ENCODE measurements at regions not wholly inside any gene's neighbourhood (a gene's known extent, or its start where the extent isn't known, plus 50 kb on each side); places are given as distances from the start of the nearest gene placed in this dataset.

DNA sequence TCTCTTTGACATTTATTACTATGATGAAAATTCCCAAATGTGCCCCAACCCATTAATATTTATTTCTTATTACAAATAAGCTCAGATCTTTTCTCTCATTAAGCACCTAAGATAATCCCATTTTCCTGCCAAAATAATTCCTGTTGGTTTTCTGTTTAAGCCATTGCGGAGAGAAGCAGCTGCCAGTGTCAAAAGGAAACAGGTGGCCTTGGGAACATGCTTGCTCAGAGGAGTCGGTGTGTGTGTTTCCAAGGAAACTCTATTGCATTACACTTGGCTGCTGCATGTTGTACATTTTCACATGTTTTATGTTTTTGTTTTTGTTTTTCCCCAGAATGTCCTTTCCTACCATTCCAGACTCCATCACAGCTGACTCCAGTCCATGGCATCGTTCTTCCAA lies 56.4 kb downstream of the CD24 start:
- DNase-seq (ENCODE audit: low spot score), result no peak

DNA sequence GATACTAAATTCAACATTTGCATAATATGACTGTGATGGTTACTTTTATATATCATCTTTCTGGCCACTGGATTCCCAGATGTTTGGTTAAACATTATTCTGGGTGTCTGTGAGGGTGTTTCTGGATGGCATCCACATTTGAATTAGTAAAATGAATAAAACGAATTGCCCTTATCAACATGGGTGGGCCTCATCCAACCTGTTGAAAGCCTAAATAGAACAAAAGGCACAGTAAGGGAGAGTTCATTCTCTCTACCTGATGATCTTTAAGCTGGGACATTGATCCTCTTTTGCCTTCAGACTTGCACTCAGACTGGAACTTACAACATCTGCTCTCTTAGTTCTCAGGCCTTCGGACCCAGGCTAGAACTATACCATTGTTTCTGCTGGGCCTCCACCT lies 57.6 kb downstream of the CD24 start:
- no peak for DNase-seq (ENCODE audit: low spot score)

DNA sequence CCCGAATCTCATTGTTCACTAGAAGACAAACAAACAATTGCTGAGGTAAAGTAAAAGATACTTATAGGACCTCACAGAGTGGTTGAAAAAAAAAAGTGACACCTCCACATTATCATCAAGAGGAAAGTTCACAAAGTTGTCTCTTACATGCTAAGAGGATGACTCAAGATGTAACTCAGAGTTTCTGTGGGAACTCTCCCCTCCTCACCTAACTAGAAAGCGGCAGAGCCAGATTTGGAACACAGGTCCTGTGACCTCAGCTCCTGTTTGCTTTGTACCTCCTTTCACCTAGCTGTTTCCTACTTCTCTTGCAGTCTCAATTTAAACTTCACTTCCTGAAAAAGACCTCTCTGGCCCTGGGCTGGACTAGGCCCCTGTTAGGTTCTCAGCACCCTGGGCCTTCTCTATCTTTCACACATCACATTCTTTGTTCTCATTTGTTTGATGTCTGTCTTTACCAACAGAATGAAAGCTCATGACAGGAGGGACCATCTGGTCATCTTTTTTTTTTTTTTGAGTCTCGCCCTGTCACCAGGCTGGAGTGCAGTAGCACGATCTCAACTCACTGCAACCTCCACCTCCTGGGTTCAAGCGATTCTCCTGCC lies 60.8 kb downstream of the CD24 start:
- no peak for DNase-seq (ENCODE audit: low spot score)

DNA sequence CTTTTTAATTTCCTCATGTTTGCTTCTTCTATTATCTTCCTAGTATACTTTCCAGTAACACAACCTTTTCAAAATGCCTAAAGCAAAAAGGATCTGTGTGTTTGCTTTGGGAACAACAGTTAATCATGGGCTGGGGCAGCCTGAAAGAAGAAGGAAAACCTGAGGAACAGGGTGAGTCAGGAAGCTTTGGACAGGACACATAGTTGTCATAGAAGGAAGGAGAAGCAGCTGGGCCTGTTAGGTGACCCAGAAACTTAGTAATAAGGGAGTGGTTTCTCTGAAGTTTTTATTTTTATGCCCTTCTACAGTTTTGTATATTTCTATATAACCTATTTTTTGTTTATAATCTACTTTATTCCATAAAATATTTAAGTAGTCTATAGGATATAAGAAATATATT lies 61.4 kb downstream of the CD24 start:
- no peak for DNase-seq (ENCODE audit: low spot score)

DNA sequence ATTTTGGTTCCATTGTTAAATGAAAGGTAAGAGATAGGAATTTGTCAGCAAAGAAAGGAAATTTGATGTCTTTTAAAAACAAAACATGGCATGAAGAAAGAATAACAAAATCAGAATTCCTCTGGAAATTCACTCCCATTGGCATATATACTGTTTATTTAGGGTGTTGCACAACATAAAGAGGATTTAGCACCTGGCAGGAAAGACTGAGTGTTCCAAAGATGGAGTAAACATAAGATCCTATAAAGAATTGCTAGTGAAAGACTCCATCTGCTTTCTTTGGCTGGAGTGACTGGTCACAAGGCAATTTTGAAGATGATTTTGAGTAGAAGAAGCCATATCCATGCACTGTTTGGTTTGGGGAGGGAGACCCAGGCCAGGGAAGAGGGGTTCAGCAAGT lies 62.4 kb downstream of the CD24 start:
- no peak for DNase-seq (ENCODE audit: low spot score)

DNA sequence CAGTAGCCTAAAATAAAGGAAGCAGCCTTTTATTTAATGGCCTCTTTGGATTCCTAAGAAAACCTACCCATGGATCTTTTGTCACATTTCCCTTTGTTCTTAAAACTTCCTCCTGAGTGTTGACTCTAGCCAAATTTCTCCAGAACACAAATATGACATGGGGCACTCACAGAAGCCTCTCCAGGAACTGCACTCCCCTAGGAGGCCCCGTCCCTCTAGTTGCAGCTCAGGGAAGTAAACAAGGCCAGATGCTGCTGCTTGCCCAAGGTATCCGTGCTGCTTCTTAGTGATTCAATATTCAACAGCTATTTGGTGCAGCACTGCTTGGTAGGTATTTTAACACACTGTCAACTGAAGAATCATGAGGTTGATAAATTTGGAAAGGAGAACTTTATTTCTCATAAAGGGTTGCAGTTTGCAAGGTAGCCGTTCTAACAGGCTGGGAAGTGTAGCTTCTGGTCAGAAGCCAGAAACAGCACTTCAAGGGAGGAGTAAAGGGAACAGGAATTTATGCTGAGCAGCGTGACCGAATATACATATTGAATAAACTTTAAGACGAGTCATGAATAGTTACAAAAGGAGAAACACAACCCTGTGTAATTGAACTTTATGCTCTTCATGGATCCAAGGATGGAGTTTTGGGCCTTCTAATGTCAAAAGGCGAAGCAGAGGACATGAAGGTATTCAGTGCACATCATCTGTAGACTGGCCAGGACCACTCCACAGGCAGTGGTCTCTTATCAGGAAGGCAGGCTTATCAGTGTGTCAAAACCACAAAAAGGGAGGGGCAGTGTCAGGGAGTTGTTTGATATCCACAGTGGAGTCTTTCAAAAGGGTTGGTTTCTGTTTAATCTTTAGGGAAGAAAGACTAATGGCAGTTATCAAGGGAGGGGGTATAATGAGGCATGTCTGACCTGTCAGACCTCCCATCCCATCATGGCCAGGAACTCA lies 63.3 kb downstream of the CD24 start:
- DNase-seq (ENCODE audit: low spot score), result no peak

DNA sequence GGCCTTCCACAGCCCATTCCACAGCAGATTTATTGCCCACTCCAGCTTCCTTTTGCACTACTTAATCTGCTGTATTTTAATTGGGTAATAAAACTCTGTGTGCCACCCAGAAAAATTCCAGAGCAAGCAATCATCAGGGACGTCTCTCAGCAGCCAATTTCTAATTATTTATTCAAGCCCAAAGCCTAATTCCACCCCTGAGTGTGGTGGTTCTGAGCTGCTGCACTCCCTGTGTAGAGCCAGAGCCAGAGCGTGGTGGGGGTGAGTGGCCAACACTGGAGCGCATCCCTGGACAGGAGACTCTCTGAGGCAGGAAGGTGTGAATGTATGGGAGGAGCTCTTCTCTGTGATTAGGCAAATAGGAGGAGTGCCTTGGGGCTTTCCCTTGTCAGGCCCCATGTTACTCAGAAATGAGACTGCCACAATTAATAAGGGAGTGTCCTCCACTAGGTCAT lies 66.1 kb downstream of the CD24 start:
- DNase-seq (ENCODE audit: low spot score), result no peak

DNA sequence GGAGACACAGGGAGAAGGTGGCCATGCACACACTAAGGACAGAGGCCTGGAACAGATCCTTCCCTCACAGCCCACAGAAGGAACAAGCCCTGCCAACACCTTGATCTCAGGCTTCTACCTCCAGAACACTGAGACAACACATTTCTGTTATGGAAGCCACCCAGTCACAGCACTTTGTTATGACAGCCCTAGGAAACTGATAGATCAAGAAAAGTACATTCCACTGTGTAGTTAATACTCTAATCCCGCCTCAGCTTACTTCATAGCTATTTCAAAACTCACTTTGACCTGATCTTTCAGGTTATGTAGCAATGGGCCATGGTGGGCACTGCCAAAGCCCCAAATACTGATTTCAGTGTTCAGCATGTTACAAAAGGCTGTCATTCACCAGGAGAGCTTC lies 66.8 kb downstream of the CD24 start:
- no peak for DNase-seq (ENCODE audit: low spot score)

DNA sequence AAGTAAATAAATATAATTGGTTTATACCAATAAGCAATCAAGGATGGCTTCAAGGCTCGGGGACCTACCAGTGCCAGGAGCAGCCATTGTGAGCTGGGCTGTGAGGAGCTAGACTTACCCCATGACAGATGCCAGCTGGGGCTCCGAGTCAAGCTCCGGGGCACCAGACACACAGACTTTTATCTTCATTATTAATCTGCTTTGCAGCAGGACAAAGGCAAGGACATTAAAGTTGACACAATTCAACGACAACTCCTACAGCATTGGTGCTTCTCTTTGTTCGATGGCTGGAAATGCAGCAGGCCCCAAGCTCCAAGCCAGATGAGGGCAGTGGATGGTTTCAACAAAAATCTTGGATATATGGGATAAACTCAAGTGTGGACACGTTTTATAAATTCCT lies 68.3 kb downstream of the CD24 start:
- DNase-seq (ENCODE audit: low spot score), result no peak

DNA sequence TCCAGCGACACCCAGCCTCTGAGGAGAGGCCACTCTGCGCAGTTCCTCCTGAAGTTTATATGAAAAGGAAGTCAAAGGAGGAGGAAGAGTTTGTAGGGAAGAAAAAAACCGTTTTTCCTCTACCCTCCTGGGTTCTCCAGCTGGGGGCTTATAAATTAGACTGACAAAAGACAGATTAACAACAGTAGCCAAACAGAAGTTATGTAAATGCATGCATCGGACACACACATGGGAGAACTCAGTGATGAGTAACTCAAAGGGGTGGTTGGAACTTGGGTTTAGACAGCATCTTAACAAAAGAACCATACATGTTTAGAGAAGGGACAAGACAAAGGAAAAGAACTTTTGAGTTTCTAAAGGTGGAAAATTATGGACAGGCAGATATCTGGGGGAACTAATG lies 71.2 kb downstream of the CD24 start:
- no peak for DNase-seq (ENCODE audit: low spot score)

DNA sequence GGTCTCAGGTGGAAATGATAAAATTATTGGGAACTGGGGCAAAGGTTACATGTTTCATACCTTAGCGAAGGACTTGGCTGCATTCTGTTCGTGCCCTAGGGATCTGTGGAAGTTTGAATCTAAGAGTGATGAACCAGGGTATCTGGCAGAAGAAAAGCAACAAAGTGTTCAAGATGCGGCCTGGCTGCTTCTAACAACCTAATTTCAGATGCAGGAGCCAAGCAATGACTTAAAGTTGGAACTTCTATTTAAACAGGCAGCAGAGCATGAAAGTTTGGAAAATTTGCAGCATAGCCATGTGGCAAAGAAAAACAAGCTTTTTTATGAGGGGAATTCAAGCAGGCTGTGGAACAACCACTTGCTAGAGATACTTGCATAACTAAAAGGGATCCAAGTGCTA lies 73.5 kb downstream of the CD24 start:
- no peak for DNase-seq (ENCODE audit: low spot score)

DNA sequence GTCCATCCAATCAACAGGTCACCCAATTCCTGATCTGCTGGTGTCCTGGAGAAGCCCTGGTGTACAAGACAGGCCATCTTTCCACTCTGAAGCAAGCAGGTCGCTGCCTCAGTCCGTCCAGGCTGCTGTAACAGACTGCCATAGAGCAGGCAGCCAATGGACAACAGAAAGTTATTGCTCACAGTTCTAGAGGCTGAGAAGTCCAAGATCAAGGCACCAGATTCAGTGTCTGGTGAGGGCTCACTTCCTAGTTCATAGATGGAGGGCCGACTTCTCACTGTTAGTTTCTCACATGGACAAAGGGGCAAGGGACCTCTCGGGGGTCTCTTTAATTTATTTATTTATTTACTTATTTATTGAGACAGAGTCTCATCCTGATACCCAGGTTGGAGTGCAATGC lies 74.8 kb downstream of the CD24 start:
- DNase-seq (ENCODE audit: low spot score), result no peak

DNA sequence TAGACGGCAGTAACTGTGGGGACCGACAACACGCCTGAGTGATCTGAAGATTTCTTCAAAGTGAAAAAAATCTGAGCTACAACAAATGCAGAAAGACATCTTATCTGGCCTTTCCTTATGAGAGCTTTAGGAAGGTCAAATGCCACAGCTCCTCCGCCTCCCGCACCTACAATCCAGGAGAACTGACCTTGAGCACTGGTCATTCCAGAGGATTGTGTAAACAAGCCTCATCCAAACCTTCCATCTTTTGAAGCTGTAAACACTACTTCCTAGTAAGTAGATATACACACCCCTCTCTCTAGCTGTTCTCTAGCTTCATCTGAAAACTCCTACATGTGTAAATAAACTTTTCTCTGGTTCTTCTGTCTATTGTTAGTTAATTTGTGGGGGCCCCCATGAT lies 76.9 kb downstream of the CD24 start:
- no peak for DNase-seq (ENCODE audit: low spot score)

DNA sequence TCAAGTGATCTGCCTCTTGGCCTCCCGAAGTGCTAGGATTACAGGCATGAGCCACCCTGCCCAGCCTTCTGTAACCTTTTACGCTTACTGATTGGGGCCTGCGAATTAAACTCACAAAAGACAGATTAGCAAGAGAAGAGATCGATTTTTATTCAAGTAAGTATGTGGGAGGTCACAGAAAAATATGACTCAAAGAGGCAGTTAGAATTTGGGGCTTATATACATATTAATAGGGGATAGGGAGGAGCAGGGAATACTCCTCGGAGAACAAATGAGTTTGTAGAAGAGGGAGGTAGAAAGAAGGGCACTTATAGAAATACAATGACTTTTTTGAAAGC lies 78.9 kb downstream of the CD24 start:
- DNase-seq (ENCODE audit: low spot score), result no peak

DNA sequence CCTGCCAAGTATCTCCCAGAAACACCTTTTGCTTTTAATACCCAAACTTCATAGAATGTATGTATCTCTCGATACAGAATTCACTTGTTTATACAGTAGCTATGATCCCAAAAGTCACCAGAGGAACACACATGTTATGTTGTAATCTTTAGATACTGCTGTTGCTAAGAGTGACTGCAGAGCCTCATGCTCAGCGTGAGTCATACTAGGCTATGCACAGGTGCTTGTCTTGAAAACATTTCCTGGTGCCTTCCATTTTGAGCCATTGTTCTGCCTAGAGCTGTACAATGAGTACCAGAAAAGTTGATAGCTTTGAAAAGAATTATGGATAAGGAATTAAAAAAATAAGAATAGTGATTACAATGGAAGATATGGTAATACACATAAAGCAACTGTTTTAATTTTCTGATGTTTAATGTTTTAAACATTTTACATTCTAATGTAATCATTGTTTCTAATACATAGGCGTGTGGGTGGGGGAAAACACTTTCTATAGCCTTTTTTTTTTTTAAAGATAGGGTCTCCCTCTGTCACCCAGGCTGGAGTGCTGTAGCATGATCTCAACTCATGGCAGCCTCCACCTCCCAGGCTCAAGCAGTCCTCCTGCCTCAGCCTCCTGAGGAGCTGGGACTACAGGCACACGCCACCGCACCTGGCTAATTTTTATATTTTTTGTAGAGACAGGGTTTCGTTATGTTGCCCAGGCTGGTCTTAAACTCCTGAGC lies 79.4 kb downstream of the CD24 start:
- DNase-seq (ENCODE audit: low spot score), result no peak

DNA sequence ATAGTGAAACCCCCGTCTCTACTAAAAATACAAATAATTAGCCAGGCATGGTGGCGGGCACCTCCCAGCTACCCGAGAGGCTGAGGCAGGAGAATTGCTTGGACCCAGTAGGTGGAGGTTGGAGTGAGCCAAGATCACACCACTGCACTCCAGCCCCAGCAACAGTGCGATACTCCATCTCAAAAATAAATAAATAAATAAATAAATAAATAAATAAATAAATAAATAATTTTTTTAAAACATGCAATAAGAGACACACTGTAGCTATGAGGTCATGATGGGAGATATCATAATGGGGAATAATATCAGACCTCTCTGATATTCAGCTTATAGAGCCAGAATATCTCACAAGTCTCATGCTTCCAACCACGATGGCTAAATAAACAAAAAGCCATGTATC lies 82.3 kb downstream of the CD24 start:
- no peak for DNase-seq (ENCODE audit: low spot score)

DNA sequence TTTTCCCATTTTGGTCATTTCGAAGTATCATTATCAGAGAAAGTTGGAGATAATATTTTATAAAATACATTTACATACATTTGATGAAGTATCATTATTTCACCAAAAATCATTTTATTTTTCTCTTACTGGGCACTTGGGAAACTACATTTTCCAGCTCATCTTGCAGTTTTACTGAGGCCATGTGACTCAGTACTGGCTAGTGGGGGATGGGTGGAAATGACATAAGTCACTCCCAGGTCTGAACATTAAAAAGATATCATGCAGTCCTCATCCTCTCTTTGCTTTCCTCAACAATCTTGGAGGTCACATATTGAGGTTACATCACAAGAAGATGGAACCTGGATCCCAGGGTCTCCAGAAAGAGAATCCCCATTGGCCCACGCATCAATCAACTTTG lies 84.1 kb downstream of the CD24 start:
- no peak for DNase-seq (ENCODE audit: low spot score)

DNA sequence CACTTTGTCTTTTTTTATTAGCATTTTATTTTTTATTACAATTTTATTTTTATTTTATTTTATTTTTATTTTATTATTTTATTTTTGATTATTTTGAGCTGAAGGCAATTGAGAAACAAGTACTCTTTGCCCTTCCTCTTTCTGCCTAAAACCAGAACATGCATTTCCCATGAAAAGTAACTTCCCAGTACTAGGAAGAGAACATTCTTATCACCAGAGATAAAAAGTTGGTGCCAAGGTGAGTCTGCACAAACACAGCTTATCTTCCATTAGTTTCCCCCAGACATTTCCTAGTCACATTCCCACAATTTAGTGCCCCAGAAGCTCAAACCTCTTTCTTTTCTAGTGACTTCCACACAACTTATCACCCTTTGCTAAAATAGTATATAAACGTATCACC lies 84.8 kb downstream of the CD24 start:
- no peak for DNase-seq (ENCODE audit: low spot score)

DNA sequence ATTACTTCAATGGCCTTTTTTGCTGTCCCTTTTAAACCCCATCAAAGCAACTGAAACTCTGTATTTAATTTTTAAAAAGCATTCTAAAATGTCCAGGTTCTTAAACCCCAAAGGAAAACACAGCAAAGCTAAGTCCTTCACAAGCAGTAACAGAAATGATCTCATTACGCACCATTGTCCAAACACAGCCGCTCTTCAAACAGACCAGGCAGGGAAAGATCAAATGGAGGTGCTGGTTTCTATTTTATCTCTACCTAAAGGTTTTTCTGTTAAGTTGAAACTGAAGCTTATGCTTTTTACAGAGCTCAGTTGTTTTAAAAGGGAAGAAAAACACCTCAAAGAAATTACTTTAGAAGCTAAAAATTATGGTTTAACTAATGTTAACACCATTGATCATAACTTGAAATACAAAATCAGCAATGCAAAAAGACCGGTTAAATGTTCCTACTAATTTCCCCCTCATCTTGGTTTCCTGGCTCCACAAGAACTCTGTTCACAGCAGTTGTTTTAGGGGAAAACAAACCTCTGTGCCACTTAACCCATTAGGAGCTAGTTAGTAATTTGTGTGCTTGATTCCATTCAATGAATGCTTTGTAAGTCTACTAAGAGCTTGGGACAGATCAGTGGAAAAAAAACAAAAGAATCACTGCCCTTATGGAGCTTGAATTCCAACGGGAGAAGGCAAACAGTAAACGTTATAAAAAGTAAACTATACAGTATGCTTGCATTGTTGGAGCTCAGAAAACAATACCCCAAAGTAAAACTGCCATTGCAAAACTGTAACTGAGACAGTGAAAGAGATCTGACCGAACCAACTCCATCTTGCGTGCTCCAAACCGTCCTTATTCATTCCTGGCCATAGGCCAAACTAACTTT lies 87.4 kb downstream of the CD24 start:
- no peak for DNase-seq (ENCODE audit: low spot score)

DNA sequence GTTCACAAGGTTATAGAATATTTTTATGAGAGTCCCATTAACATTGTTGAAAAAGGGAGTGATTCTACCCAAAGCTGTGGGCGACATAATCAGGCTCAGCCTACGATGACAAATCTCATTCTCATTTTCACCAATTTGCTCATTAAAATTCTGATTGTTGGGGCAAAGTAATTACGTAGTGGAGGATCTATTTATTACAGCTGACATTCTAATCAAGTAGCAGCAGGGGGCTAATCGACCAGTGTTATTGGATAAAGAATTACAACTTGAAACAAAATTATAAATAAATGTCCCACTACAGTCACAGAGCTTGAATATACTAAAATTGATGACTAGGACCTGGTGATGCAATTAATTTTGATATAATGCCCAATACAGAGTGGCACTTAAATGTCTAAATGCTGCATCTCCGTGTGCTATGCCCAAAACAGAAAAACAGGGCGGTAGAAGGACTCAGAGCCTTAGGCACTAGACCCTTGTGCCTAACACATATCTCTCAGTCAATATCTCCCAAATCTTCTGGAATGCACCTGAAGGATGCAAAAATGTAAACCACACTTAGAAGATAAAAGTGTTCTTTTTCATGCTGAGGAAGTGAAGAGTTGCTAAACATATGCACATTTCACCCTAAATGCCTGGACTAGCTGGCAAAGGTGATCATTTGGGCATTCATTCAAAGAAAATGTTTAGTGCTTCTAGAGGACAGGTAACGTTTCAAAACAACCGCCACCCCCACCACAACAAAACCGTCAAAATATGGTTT lies 88.3 kb downstream of the CD24 start:
- no peak for DNase-seq (ENCODE audit: low spot score)

DNA sequence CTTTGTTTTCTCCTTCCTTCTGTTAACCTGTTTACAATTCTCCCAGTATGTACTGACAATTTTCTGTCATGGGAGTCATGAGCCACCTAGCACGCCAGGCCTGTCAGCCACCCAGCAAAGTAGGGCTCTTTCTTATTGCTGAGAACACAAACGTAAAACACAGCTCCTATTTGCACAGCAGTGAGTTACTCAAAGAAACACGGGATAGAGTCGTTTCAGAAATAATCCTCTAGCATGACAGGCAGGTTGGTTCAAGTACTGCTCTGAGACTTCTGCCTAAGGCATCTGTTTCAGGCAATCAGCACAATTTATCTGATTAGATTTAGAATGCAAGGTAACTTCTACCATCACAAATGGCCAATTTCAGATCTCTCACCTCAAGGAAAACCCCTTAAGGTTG lies 88.8 kb downstream of the CD24 start:
- DNase-seq (ENCODE audit: low spot score), result no peak
